ENCODE measurements at regions not wholly inside any gene's neighbourhood (a gene's known extent, or its start where the extent isn't known, plus 50 kb on each side); places are given as distances from the start of the nearest gene placed in this dataset.

- Histone ChIP-seq H3K27me3 (ENCODE audit: control insufficient read depth in 3 of 3, insufficient read depth in 3 of 3, low read length in 2 of 3) (no peaks in the 10 kb centered on the region), H3K4me3 (no peak overlapping the region), H3K36me3 (ENCODE audit: control insufficient read depth in 4 of 4, insufficient read depth in 4 of 4, low read length in 4 of 4) (no peaks in the 10 kb centered on the region), H3K4me1 (ENCODE audit: control insufficient read depth in 5 of 5, insufficient read depth in 5 of 5, low read length in 5 of 5) (no peaks in the 10 kb centered on the region), H3K9me3 (ENCODE audit: control insufficient read depth in 4 of 4, insufficient read depth in 3 of 4, low read length in 3 of 4) (no peaks in the 10 kb centered on the region), H3K27ac (ENCODE audit: low read depth in 1 of 2, low read length in 1 of 2) (no peak overlapping the region), H3K9ac (ENCODE audit: insufficient read depth in 1 of 2, low read length in 2 of 2) (no peak overlapping the region)
- DNase-seq (no peak), ATAC-seq (ENCODE audit: insufficient read depth, low FRiP score) (no peak)
- 73 to 82% methylated on average over 1 of the region's 1 CpG for WGBS, 2 donors
- TF ChIP-seq, protein P1, sequence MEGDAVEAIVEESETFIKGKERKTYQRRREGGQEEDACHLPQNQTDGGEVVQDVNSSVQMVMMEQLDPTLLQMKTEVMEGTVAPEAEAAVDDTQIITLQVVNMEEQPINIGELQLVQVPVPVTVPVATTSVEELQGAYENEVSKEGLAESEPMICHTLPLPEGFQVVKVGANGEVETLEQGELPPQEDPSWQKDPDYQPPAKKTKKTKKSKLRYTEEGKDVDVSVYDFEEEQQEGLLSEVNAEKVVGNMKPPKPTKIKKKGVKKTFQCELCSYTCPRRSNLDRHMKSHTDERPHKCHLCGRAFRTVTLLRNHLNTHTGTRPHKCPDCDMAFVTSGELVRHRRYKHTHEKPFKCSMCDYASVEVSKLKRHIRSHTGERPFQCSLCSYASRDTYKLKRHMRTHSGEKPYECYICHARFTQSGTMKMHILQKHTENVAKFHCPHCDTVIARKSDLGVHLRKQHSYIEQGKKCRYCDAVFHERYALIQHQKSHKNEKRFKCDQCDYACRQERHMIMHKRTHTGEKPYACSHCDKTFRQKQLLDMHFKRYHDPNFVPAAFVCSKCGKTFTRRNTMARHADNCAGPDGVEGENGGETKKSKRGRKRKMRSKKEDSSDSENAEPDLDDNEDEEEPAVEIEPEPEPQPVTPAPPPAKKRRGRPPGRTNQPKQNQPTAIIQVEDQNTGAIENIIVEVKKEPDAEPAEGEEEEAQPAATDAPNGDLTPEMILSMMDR (IDR thresholded peaks at IDR 0.05; ENCODE audit: control extremely low read depth, extremely low read depth) = no peak
Measured at GRCh38 chr21:18608226-18608625, 204.6 kb upstream of the TMPRSS15 start.

DNA sequence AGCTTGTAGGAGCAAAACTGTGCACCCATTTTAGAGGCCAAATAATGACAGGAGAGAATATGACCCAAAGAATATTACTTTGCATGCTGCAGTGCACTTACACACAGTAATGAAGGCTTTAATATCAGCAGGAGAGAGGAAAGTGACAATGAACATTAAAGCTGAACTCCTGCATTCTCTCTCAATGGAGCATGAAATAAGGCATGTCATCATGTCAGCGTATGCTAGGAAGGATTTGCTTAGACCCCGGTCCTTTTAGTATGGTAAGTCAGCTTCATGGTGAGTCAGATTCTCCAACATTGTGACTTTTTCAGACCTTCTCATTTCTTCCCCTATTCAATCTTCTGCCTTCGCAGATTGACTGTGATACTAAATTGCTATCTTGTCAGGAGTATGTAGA is 210.7 kb upstream of the TMPRSS15 start:
- DNase-seq = no peak
- Histone ChIP-seq H3K27ac (ENCODE audit: low read depth in 1 of 2, low read length in 1 of 2) (no peak overlapping the region), H3K4me3 (no peak overlapping the region), H3K36me3 (ENCODE audit: control insufficient read depth in 4 of 4, insufficient read depth in 4 of 4, low read length in 4 of 4) (no peaks in the 10 kb centered on the region), H3K9ac (ENCODE audit: insufficient read depth in 1 of 2, low read length in 2 of 2) (no peak overlapping the region), H3K27me3 (ENCODE audit: control insufficient read depth in 3 of 3, insufficient read depth in 3 of 3, low read length in 2 of 3) (no peaks in the 10 kb centered on the region), H3K9me3 (ENCODE audit: control insufficient read depth in 4 of 4, insufficient read depth in 3 of 4, low read length in 3 of 4) (no peaks in the 10 kb centered on the region), H3K4me1 (ENCODE audit: control insufficient read depth in 5 of 5, insufficient read depth in 5 of 5, low read length in 5 of 5) (no peaks in the 10 kb centered on the region)
- WGBS, 2 donors = 87 to 96% methylated on average over 3 of the region's 3 CpGs
- no peak for ATAC-seq (ENCODE audit: insufficient read depth, low FRiP score)
- TF ChIP-seq, protein P1 (IDR thresholded peaks at IDR 0.05; ENCODE audit: control extremely low read depth, extremely low read depth) = no peak

GRCh38 chr21:18617291-18617690 is 213.7 kb upstream of the TMPRSS15 start:
- no peak for ATAC-seq (ENCODE audit: insufficient read depth, low FRiP score)

GRCh38 chr21:18620436-18620835 is 216.9 kb upstream of the TMPRSS15 start:
- no peak overlapping the region for H3K9ac ChIP-seq (ENCODE audit: insufficient read depth in 1 of 2, low read length in 2 of 2)
- DNase-seq (no peak), ATAC-seq (ENCODE audit: insufficient read depth, low FRiP score) (no peak)
- TF ChIP-seq, protein P1 (IDR thresholded peaks at IDR 0.05; ENCODE audit: control extremely low read depth, extremely low read depth) = no peak
- 48 to 68% methylated on average over 4 of the region's 4 CpGs for WGBS, 2 donors
- no peaks in the 10 kb centered on the region for H3K9me3 ChIP-seq (ENCODE audit: control insufficient read depth in 4 of 4, insufficient read depth in 3 of 4, low read length in 3 of 4)
- H3K27ac ChIP-seq (ENCODE audit: low read depth in 1 of 2, low read length in 1 of 2) = no peak overlapping the region
- H3K36me3 ChIP-seq (ENCODE audit: control insufficient read depth in 4 of 4, insufficient read depth in 4 of 4, low read length in 4 of 4) = no peaks in the 10 kb centered on the region
- H3K4me1 ChIP-seq (ENCODE audit: control insufficient read depth in 5 of 5, insufficient read depth in 5 of 5, low read length in 5 of 5) = no peaks in the 10 kb centered on the region
- H3K4me3 ChIP-seq = no peak overlapping the region
- no peaks in the 10 kb centered on the region for H3K27me3 ChIP-seq (ENCODE audit: control insufficient read depth in 3 of 3, insufficient read depth in 3 of 3, low read length in 2 of 3)

More at GRCh38 chr21:18617291-18617690, 213.7 kb upstream of the TMPRSS15 start:
- H3K4me1 ChIP-seq (ENCODE audit: control insufficient read depth in 5 of 5, insufficient read depth in 5 of 5, low read length in 5 of 5) = no peaks in the 10 kb centered on the region
- no peaks in the 10 kb centered on the region for H3K9me3 ChIP-seq (ENCODE audit: control insufficient read depth in 4 of 4, insufficient read depth in 3 of 4, low read length in 3 of 4)
- no peaks in the 10 kb centered on the region for H3K27me3 ChIP-seq (ENCODE audit: control insufficient read depth in 3 of 3, insufficient read depth in 3 of 3, low read length in 2 of 3)
- no peak for DNase-seq
- no peak overlapping the region for H3K4me3 ChIP-seq
- no peak overlapping the region for H3K27ac ChIP-seq (ENCODE audit: low read depth in 1 of 2, low read length in 1 of 2)
- WGBS, 2 donors = 62 to 69% methylated on average over 3 of the region's 3 CpGs
- H3K9ac ChIP-seq (ENCODE audit: insufficient read depth in 1 of 2, low read length in 2 of 2) = no peak overlapping the region
- TF ChIP-seq, protein P1 (IDR thresholded peaks at IDR 0.05; ENCODE audit: control extremely low read depth, extremely low read depth) = no peak
- no peaks in the 10 kb centered on the region for H3K36me3 ChIP-seq (ENCODE audit: control insufficient read depth in 4 of 4, insufficient read depth in 4 of 4, low read length in 4 of 4)

All from lung (tissue), 11 donors.